Kidney epithelial cell (primary cell): ENCODE measurements at regions not wholly inside any gene's neighbourhood (a gene's known extent, or its start where the extent isn't known, plus 50 kb on each side); places are given as distances from the start of the nearest gene placed in this dataset.

ENCODE experiments used
- DNase-seq: peaks from one replicate; pipeline ENCODE4 v3.0.0-alpha.2; 2010; ENCODE audit warnings: low read depth
- H3K27me3 ChIP-seq: 2 replicates; pipeline ENCODE4 v1.6.0; 2011; ENCODE audit warnings: low read length; ENCODE audit not compliant: control insufficient read depth, insufficient read depth
- H3K36me3 ChIP-seq: 2 replicates; pipeline ENCODE4 v1.5.1; 2011; ENCODE audit warnings: low read length; ENCODE audit not compliant: control insufficient read depth, insufficient read depth
- H3K4me3 ChIP-seq: 2 replicates; pipeline ENCODE4 v1.5.1; 2011; ENCODE audit warnings: low read depth, mild to moderate bottlenecking, control low read depth, low read length
- TF ChIP-seq, protein P1 (sequence below): IDR thresholded peaks from 2 replicates; pipeline ENCODE4 v1.5.1; 2011; ENCODE audit warnings: mild to moderate bottlenecking, moderate library complexity, low read length, control low read depth, inconsistent platforms; ENCODE audit not compliant: insufficient read depth, poor library complexity, severe bottlenecking

DNA sequence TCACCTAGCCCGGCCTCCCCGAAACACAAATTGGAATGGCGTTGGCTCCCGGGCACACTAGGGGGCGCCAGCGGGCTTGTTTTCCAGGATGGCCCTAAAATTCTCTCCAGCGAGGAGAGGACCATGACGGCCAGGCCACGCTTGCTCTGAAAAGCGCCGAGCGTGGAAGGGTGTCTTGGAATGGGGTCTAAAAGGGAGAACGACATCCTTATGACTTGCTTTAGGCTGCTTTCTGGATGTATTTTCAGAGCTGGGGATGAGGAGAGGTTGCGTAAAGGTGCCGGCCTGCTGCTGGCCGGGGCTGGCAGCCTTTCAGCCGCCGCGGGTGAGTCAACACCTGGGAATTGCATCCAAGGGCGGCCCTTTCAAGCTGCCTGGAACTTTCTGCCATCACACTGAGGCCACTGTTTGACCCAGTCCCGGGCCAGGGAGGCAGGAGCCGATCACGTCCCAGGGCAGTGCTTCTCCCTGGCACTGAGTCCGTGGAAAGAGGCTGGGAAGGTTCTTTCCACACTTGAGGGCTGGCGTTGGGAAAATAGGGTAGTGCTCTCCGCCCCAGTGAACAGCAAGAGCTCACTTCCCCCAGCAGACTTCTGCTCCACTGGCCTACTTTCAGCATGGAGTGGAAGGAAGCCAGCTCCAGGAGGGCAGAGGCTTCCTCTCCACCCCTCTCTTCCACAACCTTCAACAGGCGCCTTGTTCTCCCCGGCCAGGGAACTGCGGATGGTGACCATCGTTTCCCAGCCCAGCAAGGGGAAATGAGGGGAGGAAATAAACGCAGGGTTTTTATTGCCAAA, 216.2 kb downstream of the TTC8 start:
- Histone ChIP-seq H3K27me3 (no peaks in the 10 kb centered on the region), H3K36me3 (no peaks in the 10 kb centered on the region), H3K4me3 (peak overlapping the region; percentile 26)
- DNase-seq = peak; percentile 60
- TF ChIP-seq, protein P1, sequence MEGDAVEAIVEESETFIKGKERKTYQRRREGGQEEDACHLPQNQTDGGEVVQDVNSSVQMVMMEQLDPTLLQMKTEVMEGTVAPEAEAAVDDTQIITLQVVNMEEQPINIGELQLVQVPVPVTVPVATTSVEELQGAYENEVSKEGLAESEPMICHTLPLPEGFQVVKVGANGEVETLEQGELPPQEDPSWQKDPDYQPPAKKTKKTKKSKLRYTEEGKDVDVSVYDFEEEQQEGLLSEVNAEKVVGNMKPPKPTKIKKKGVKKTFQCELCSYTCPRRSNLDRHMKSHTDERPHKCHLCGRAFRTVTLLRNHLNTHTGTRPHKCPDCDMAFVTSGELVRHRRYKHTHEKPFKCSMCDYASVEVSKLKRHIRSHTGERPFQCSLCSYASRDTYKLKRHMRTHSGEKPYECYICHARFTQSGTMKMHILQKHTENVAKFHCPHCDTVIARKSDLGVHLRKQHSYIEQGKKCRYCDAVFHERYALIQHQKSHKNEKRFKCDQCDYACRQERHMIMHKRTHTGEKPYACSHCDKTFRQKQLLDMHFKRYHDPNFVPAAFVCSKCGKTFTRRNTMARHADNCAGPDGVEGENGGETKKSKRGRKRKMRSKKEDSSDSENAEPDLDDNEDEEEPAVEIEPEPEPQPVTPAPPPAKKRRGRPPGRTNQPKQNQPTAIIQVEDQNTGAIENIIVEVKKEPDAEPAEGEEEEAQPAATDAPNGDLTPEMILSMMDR = peak; percentile 97

DNA sequence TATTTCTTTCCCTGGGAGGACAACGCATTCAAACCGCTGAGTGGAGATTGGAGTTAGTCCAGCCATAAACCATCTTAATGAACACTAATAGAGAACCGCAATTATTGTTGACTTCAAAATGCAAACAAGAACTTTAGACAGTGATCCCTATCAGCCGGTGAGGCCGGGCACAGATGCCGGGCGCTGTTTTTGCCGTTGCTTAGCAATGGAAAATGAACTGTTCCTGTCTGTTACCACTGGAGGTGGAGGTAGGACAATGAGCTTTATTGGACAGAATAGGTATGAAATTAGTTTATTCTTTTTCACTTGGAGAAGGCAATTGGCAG, 216.8 kb downstream of the TTC8 start:
- DNase-seq = no peak
- H3K4me3 ChIP-seq = no peak overlapping the region

DNA sequence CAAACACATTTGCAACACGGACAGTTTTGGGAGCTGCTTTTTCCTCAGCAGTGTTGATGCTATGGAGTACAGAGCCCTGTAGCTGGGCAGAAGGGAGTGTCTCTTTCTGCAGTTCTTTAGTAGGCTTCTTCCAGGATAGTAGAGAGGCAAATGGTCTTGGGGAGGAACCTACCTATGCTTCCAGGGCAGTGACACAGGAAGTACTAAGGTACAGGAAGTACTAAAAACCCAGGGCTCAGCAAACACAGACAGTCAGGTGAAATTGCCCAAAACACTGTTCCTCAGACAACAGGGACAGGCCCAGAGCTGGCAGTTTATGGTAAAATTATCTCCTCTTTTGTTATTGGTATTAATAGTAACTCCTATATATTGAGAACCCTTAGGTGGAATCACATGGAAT, 217.6 kb downstream of the TTC8 start:
- DNase-seq = no peak
- Histone ChIP-seq H3K27me3 (no peaks in the 10 kb centered on the region), H3K36me3 (no peaks in the 10 kb centered on the region), H3K4me3 (no peak overlapping the region)
- TF ChIP-seq, protein P1 = no peak

More for the DNA sequence above, 216.8 kb downstream of the TTC8 start:
- no peaks in the 10 kb centered on the region for H3K27me3 ChIP-seq
- no peaks in the 10 kb centered on the region for H3K36me3 ChIP-seq
- TF ChIP-seq, protein P1 = no peak

DNA sequence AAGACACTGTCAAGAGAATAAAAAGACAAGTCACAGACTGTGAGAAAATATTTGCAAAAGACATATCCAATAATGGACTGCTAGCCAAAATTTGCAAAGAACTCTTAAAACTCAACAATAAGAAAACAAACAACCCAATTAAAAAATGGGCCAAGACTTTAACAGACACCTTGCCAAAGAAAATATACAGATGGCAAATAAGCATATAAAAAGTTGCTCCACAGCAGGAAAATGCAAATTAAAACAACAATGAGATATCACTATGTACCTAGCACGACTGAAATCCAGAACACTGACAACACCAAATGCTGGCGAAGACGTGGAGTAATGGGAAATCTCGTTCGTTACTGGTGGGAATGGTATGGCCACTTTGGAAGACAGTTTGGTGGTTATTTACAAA, 228.9 kb downstream of the TTC8 start:
- no peak overlapping the region for H3K4me3 ChIP-seq
- no peaks in the 10 kb centered on the region for H3K27me3 ChIP-seq
- no peaks in the 10 kb centered on the region for H3K36me3 ChIP-seq
- no peak for DNase-seq
- TF ChIP-seq, protein P1 = no peak

DNA sequence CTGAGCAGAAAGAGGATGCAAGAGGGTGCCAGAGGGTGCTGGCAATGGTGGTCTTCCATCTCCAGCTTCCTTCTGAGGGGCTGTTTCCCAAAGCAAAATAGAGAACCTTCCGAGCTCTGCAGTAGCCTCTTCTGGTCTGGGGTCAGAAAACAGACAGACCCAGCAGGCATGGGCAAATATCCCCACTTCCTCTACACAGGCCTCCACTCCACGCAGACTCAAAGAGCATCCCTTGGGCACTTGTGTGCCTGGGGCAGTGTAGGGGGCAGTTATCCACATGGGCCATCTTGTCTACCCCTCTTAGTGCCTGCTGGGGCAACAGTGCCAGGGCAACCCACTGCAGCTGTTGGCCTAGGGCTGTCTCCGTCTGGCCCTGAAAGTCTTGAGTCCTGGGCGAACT, 231.9 kb downstream of the TTC8 start:
- TF ChIP-seq, protein P1 = no peak

DNA sequence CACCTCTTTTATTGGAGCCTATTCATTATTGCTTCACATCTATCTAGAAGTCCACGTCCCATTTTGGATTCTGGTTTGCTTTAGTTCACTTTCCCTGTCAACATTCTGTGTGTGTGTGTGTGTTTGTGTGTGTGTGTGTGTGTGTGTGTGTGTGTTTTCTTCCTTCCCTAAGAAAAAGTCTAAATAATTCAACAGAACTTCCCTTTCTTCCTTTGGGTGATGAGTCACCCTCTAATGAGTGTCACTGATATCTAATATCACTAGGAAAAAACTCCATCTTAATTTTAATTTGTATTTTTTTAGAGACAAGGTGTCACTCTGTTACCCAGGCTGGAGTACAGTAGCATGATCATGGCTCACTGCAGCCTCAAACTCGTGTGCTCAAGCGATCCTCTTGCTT, 234.2 kb downstream of the TTC8 start:
- H3K36me3 ChIP-seq = no peaks in the 10 kb centered on the region
- TF ChIP-seq, protein P1 = no peak
- no peak overlapping the region for H3K4me3 ChIP-seq
- no peaks in the 10 kb centered on the region for H3K27me3 ChIP-seq
- no peak for DNase-seq

More for the DNA sequence above, 231.9 kb downstream of the TTC8 start:
- Histone ChIP-seq H3K36me3 (no peaks in the 10 kb centered on the region), H3K27me3 (no peaks in the 10 kb centered on the region), H3K4me3 (no peak overlapping the region)
- DNase-seq = no peak
